ENCODE measurements at regions not wholly inside any gene's neighbourhood (a gene's known extent, or its start where the extent isn't known, plus 50 kb on each side); places are given as distances from the start of the nearest gene placed in this dataset.
A peak's percentile ranks its signal among the peaks of the same experiment; 100 is the strongest.

- TF ChIP-seq ZNF592 (IDR thresholded peaks at IDR 0.05) (peak; percentile 40; the same call in 1 of the 2 replicates), ZNF384 (IDR thresholded peaks at IDR 0.05; ENCODE audit: borderline replicate concordance, low read depth, low read length) (no peak), STAT3 (IDR thresholded peaks at IDR 0.05; ENCODE audit: low read depth, low read length) (0 out of 2 replicates have a peak, but pooled peaks have one; percentile 32)
Measured at GRCh38 chr1:88150330-88150729, 533.7 kb upstream of the PKN2 start (continued).

- POLR2A ChIA-PET: interaction anchor here (1.1 kb wide), 1 partner anchor 14 kb away, joined by 3 read pairs; no protein-coding TSS in a partner anchor
- Histone ChIP-seq H3K4me2 (ENCODE audit: control insufficient read depth, insufficient read depth) (no peak overlapping the region), H3K79me2 (ENCODE audit: control insufficient read depth, insufficient read depth, low read length) (no peaks in the 10 kb centered on the region), H3K27ac (ENCODE audit: control insufficient read depth, insufficient read depth) (no peak overlapping the region), H4K20me1 (ENCODE audit: control insufficient read depth, insufficient read depth) (no peaks in the 10 kb centered on the region), H2AFZ (ENCODE audit: control insufficient read depth, low read depth, low read length) (no peak overlapping the region), H3K9me3 (replicated peaks; ENCODE audit: control insufficient read depth, insufficient read depth, low read length) (no peaks in the 10 kb centered on the region), H3K9ac (ENCODE audit: control insufficient read depth, insufficient read depth, low read length) (no peak overlapping the region), H3K4me3 (no peak overlapping the region), H3K4me1 (ENCODE audit: control insufficient read depth, insufficient read depth, low read length) (no peaks in the 10 kb centered on the region), H3K27me3 (replicated peaks in 1 of 2; ENCODE audit: control insufficient read depth in 2 of 2, insufficient read depth in 2 of 2, low read length in 1 of 2) (no peaks in the 10 kb centered on the region; a peak in 1 of 4 replicates), H3K36me3 (ENCODE audit: control insufficient read depth in 2 of 2, insufficient read depth in 2 of 2, low read length in 1 of 2) (no peaks in the 10 kb centered on the region)
- WGBS (ENCODE audit: insufficient coverage, insufficient replicate concordance, low lambda C conversion rate, missing lambda C conversion rate): 42% methylated on average over 3 of the region's 3 CpGs
- DNase-seq (ENCODE audit: low read depth, low spot score): no peak
- CTCF ChIA-PET: interaction anchor here (0.6 to 2.5 kb wide), 3 partner anchors 16 to 21 kb away, joined by 3 to 12 read pairs (median 4); no protein-coding TSS in a partner anchor
- RAD21 ChIA-PET (ENCODE audit: unreplicated experiment): interaction anchor here (0.8 to 2.0 kb wide), 2 partner anchors 13 to 18 kb away, joined by 3 to 5 read pairs; no protein-coding TSS in a partner anchor
- intact Hi-C loops (cut with micrococcal nuclease; ENCODE audit: unreplicated experiment): no loop called here
- no peak for FAIRE-seq
- in situ Hi-C loops (cut with MboI): no loop called here
- no peak for ATAC-seq
- BruUV-seq (replicated peaks): no TSS peak
- SMC1A ChIA-PET (ENCODE audit: uncharacterized antibody, unreplicated experiment): interaction anchor here (1.0 to 1.8 kb wide), 2 partner anchors 13 to 34 kb away, joined by 4 to 7 read pairs; no protein-coding TSS in a partner anchor
- TF ChIP-seq GATAD2B (conservative IDR thresholded peaks at IDR 0.05; ENCODE audit: low read depth) (no peak), PRDM15 (CRISPR knock-in tag; IDR thresholded peaks at IDR 0.05) (no peak), CREB1 (IDR thresholded peaks at IDR 0.05; ENCODE audit: low read depth) (no peak), E4F1 (IDR thresholded peaks at IDR 0.05; ENCODE audit: borderline replicate concordance, partially characterized antibody) (no peak), NBN (IDR thresholded peaks at IDR 0.05) (no peak), TCF7 (IDR thresholded peaks at IDR 0.05; ENCODE audit: borderline replicate concordance) (no peak)
Measured at GRCh38 chr1:88163187-88163586, 520.9 kb upstream of the PKN2 start.

Data from GM12878 (cell line).